ENCODE measurements at regions not wholly inside any gene's neighbourhood (a gene's known extent, or its start where the extent isn't known, plus 50 kb on each side); places are given as distances from the start of the nearest gene placed in this dataset.

DNA sequence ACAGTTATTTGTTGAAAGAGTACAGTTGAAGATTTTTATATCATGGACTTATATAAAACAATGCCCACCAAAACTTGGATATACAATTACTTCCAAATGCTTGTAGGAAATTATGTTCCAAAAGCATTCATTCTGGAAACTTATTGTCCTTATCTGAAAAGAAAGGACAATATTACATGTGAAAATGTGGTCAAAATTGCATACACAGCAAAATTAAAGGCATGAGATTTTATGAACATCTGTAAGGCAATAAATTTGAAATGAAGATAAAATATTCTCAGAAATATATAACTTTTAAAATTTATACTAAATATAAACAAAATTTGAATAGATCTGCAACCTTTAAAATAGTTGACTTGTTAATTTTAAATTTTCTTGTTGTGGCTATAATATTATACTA, 1173.8 kb downstream of the NLGN4X start:
- DNase-seq, result no peak

DNA sequence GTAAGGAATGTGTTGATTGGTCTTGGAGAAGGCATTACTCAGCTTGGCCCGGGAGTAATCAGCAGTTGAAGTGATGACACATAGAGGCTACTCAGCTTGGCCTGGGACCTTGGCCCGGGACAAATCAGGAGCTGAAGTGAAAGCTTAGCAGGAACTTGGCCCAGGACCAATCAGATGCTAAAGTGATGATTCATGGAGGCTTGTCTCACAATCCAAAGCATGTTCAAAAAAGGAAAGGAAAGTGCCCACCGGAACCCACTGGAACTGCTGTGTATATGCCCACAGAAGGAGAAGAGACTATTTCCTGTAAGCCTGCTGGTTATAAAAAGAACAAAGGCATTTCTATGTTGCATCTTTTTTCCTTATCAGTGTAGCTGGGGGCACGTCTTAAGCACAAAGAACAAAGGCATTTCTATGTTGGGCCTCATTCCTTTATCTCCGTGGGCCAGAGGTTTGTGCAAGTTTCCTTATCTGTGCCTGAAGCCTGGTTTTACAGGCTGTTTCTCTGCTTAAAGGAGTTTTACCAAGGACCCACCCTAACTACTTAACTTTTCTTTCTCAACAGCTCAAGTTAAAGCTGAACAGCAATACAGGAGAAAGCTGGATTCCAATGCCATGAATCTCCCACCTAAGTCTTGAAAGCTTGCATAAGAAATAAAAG, 1176.7 kb downstream of the NLGN4X start:
- no peak for DNase-seq

DNA sequence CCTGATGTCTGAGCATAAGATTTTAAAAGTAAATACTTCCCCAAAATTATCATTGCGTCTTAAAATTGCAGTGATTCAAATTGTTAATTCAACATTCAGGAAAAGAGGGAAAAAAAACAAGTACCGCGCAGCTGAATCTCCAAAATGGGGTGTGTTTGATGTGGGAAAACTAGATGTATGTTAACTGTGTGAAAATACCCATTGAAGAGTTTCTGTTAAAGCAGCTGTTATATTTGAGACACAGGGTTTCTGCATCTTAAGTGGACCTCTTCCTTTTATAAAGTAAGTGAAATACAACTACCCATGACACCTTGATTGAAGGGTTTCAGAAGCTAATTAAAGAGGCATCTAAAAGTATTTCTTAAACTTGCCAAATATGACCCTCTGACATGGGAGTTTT, 1186.1 kb downstream of the NLGN4X start:
- no peak for DNase-seq

DNA sequence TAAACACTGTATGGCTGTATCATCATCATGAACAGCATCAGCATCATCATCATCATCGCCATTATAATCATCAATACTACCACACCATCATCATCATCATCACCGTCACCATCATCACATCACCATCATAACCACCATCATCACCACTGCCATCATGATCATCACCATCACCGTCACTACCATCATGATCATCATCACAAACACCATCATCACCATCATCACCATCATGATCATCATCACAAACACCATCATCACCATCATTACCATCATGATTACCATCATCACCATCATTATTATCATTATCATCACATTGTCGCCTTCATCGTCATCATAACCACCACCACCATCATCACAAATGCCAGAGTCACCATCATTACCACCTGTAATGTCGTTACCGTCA, 1196.9 kb downstream of the NLGN4X start:
- no peak for DNase-seq

DNA sequence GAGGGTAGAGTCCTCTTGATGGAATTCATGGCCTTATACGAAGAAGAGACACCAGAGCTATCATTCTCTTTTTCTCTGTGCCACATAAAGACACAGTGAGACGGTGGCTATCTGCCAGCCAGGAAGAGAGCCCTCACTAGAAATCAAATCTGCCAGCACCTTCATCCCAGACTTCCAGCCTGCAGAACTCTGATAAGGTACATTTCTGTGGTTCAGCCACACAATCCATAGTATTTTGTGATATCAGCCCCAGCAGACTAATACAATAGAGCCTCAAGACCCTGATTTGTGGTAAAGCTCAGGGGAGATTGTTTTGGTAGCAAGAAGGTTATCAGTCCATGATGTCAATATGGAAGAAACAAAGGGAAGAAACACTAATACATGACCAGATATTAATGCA, 1213.2 kb downstream of the NLGN4X start:
- no peak for DNase-seq

DNA sequence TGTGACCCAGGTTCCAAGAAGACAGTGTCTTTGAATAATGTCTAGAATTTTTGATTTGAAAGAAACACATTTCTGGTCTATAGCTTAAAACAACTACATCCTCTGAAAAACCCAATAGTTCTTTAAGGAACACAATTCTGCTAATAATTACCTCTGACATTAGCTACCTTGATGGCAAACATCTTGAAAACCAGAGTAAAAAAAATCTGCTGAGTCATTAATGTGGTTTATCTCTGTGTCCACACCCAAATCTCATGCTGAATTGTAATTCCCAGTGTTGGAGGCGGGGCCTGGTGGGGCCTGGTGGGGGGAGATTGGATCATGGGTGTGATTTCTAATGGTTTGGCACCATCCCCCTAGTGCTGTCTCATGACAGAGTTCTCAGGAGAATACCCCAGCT, 1233.8 kb downstream of the NLGN4X start:
- DNase-seq, result no peak

DNA sequence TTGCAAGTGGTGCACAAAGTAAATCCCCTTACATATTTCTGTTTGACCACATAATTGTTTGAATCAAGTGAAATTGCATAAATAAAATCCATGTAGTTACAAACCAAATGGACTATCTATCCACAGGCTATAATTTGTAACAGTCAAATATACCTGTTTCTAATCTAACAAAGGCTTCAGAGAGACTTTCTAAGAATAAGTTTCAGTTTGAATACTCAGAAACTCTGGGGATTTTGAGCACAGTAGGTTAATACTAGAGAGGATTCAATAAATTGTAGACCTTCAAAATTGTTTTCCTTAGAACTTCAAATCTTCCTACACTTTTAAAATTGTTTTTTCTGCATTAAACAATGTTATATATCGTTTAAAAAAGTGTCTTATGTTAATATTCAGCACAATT, 1250.1 kb downstream of the NLGN4X start:
- DNase-seq, result no peak

DNA sequence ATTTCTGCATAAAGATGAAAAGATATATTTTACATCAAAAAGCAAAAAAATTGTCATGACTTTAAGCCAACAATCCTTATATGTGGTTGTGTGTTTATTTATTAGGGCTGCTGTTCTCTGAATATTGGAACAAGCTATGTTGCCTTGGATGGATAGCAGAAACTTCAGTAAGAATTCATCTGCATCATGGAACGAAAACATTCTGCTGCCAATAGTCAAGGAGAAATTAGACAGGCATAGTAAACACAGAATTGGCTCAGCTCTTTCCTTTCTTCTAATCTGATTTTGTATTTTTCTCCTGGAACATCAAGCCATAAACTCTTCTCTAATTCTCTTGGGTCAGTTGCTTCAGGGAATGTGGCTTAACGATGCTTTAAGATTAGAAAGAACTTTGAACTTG, 1257.0 kb downstream of the NLGN4X start:
- no peak for DNase-seq

DNA sequence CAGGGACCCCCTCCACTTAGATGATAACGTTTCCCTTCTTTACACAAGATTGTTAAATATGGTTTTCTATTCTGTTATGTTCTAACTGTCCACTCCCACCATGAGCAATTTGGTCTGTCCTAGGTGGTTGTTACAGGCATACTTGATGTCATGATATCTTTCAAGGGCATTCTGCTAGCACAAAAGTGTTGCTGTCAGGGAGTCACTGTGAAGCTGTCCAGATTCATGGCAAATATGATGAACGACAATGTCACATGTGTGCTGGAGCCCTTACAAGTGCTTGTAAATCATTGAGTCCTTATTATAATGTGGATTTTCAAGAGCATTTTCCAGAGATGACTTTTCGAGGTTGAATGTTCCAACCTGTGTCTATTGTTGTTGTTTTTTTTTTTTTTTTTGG, 1250.7 kb upstream of the PRKX start:
- DNase-seq, result no peak

DNA sequence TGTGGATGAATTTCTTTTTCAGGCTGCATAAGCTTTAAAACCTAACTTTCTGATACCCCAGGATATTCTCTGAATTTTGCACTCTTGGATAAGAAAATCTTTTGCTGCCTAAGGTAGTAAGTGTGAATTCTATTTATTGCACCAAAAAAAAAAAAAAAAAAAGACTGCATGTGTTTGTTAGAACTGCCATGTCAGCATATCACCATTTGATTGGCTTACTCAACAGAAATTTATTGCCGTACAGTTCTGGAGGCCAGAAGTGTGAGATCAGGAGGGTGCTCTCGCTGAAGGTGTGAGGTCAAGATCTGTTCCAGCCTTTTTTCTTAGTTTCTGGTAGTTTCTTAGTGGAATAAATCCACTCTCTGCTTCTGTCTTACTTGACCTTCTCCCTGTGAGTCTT, 1250.0 kb upstream of the PRKX start:
- no peak for DNase-seq

DNA sequence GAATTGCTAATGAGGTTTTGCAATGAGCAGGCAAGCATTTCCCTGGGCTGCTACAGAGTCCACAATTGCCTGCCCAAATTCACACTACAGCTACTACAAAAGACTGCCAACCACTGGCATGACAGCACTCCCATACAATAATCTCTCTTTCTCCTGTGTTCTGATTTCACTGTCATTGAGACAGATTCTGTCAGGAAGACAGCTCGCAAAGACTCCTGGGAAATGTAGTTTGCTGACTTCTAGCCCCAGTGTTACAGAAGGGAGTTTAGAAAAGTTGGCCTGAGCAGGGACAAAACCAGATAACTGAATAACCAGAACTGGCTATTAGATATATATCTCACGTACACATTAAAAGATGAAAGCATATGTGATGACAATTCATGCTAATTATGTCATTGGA, 1231.3 kb upstream of the PRKX start:
- DNase-seq, result no peak

DNA sequence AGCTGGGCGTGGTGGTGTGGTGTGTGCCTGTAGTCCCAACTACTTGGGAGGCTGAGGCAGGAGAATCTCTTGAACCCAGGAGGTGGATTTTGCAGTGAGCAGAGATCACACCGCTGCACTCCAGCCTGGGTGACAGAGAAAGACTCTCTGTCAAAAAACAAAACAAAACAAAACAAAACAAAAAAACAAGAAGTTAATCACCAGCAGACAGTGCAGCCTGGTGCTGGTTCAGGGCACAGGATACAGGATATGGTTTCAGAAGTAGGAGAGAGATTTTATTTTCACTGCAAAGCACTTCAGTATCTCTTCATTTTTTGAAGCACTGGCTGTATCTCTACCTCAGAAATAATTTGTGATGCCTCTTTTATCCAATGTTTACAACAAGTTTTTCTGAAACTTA, 1222.9 kb upstream of the PRKX start:
- DNase-seq, result no peak

DNA sequence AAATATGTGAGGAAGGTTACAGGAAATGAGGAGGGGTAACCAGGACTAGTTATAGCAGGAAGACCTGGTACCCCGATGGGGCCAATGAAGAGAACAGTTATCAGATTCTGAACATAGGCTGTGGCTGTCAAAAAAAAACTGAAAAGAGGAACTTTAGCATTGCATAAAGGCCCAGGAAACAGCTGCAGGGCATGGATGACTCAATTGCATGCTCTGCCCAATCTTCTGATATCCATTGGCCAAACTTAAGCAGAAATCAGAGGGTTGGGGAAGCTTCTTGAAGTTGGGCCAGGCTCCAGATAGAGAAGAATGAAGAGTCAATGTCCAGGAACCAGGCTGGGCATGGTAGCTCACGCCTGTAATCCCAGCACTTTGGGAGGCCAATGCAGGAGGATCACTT, 1222.4 kb upstream of the PRKX start:
- no peak for DNase-seq

DNA sequence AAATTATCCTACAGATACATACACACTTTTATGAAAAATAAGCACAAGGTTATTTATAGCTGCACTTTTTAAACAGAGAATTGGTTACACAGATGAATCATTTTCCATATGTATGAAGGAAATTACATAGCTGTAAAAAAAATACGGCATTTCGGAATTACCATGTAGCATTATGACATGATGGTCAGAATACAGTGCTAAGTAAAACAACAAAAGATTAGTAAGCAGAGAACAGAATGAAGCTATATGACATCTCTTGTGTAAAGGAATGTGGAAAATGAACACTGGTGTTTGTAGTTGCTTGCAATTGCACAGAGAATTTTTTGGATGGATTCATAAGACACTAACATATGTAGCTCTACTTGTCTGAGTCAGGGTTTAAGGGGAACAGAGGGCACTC, 1222.0 kb upstream of the PRKX start:
- no peak for DNase-seq

DNA sequence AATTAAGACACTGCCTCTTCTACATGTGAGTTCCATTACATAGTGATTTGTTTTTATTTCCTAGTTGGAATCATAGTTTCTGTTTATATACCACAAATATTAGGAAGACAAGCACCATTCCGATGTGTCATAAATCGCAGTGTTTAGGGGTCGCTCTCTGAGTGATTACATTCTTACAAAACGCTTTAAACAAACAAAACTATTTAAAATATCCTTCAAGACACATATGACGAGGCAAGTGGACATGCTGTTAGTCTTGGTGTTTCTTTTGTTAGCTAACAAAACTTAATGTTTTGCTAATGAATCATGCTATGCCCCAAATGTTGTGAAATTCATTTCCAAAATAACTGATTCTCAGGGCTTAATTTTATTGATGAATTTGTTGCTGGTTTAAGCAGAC, 1219.3 kb upstream of the PRKX start:
- no peak for DNase-seq

DNA sequence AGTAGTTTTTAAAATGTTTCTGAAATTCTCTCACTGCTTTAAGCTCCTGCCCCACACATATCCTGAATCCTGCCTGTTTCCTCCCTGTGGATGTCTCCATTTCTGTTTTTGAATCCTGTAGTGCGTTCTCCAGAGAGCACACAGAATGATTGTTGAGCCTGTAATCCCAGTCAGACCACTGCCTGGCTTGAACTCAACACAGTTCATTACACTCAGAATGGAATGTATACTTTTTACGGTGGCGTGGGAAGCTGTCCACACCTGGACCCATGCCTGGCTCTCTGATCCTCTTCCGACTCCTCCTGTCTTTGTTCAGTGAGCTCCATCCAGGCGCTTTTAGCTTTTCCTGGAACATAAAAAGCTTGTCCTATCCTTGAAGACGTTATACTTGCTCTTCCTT, 1217.0 kb upstream of the PRKX start:
- no peak for DNase-seq

DNA sequence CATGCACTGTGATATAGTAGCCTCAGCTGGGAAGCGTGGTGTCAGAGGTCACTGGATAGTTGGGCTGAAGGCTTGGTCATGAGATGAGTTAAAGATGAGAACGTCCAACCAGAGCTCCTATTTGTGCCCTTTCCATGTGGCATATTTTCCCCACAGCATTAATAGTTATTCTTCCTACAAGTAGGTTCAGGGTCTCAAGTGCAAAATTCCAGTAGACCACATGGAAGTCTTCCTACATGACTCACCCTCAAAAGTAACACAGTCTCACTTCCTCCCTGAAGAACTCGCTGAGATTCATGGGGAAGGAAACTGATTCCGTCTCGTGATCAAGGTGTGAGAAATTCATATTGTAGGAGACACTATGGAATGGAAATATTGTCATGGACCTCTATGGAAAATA, 1212.5 kb upstream of the PRKX start:
- no peak for DNase-seq

DNA sequence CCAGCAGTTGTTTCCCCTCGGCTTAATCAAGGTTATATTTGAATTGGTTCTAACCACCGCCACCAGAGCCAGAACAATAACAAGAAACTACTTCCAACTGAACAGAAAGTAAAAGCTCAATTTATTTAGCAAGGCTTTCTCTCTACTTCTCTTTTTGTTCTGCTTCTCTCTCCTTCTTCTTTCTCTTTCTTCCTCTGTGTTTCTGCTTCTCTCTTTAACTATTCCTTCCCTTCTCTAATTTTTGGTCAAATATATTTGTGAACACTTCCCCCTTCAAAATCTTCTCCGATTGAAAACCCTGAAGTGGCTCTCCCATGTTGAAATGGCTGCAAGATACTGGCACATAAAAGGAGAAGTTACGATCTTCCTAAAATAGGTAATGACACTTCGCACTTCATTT, 1195.9 kb upstream of the PRKX start:
- no peak for DNase-seq

DNA sequence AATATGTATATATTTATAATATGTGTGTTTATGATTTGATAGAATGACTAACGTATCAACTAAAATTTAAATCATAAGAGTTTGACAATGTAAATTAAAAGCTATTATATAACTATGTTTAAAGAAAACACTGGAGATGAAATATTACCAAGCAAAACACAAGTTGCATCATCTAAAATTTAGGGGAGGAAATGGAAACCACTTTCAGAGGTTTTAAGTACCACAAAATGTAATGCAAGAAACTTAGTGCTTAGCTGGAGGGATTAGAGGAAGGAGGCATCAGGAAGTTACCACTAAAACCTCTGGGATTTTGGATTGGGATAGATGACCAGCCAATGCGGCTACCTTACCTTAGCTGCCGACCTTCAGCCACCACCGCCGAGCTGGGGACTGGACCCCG, 1192.1 kb upstream of the PRKX start:
- no peak for DNase-seq

DNA sequence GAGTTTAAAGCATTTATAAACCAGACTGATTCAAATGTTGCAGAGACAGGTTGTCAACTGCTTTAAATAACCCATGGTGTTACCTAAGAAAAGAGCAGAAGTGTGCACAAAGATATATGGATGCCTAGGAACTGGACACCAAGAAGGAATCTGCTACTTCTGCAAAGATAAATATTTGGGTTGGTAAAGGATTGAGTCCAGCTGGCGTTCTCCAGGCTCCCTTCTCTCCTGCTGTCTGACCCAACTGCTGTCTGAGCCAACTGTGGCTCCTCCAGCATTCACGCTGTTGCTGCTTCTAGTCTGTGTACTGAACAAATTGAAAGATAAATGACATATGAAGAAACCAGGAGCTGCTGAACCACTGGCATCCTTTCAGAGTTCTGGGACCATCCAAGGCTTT, 1167.8 kb upstream of the PRKX start:
- DNase-seq, result no peak

DNA sequence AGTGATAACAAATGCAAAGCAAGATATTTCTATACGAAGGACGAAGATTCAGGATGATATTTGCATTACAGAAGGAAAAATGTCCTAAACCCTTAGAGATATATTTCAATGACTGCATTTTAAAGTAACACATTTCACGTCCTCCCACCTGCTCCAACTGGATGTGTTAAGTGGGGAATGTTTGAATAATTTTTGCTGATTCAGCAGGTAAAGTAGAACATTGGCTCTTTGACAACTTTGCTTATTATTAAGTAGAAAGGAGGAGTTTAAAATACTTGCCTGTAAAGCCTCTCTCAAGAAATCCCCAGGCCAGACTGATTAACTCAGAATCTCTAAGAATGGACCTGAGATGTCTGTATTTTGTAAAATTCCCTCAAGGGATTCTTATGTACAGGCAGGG, 1165.2 kb upstream of the PRKX start:
- no peak for DNase-seq

DNA sequence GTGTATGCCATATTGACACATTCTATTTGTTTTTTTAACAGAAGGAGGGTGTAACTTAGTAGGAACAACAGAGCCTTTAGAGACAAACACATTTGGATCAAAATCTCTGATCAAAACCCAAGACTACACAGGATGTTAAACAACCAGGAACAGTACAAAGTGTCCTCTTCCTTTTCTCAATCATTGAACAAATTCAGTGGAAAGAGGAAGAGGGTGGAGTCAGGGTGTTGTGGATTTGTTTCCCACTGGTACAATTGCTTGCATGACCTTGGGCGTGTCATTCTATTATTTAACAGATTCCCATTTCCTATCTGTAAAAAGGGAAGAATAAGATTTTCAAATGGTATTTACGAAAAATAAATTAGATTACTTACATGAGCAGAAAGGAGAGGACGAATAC, 1162.8 kb upstream of the PRKX start:
- no peak for DNase-seq

DNA sequence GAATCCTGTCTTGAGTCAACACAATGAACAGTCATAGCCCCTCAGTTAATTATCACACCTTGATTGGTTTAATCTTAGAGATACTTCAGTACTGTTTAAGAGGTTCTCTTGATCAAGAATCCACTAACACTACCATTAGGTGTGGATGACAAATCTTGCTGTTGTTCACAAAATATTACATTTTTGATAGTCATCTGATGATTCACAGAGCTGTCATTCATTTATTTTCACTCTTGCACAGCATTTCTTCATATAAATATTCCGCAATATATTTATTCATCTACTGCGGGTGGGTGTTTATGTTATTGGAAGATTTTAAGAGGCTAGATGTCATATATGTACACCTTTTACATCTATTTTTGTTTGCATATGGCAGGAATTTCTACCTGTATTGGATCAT, 1138.1 kb upstream of the PRKX start:
- no peak for DNase-seq

DNA sequence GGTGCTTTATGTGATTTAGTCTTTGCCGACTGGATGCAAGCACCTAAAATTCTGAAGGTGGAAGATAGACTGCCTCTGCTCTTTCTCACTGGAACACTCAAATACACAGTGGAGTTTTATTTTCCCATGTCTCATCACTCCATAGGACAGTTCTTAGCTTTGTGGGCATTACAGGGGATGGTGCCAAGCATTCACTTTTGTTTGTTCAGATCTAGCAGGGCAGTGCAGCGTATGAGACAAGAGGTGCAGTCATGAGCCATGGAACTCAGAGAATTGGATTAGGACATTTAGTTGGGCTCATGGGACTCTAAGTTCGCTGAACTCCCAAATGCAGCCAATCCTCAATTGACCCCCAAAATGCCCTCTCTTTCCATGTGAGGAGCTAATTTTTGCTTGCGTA, 1136.9 kb upstream of the PRKX start:
- no peak for DNase-seq

DNA sequence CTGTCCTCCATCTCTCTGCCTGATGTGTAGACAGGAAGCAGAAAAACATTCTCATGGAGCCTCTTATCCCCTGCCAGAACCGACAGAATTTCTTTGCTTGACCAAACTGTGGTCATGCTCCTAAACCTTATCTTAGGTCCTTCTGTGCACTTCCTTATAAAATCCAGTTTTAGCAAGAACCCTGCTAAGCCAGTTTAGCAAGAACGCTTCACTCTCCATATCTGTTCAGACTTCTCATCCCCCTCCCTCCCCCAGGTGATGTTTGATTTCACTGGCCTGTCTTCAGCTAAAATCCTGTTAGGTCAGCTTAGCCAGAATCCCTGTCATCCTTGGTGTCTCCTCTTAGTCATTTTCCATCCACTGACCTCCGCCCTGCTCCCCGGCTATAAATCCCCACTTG, 1130.9 kb upstream of the PRKX start:
- DNase-seq, result no peak

DNA sequence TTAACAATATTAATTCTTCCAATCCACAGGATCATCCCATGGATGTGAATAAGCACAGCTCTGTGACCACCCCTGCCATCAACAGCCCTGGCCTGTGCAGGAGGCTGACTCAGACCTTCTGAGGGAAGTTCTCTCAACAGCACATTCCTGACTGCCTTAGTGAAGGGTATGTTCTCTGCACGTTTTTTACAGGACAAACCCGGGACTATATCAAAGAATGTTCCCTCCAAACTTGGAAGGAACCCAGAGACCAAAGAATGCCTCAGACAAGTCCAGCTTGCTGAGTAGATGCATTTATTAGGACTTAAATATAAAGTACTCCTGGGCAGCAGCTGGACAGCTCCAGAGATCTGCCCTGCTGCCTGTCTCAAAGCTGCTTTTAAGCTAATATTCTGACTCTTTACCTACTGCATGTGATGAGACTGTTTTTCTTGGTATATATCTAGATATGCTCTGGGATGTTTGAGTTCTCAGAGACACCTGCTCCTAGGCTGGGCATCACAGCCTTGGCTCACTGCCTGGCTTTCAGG, 1127.8 kb upstream of the PRKX start:
- no peak for DNase-seq

Measured in activated gamma-delta T cell (primary cell).